Aorta (tissue), 5 donors: ENCODE measurements at regions not wholly inside any gene's neighbourhood (a gene's known extent, or its start where the extent isn't known, plus 50 kb on each side); places are given as distances from the start of the nearest gene placed in this dataset.

Experiments
- ATAC-seq: fragments of 200-7000 bp; cut with Tn5 transposase; one replicate; pipeline ENCODE4 v1.9.1; 2022; ENCODE audit warnings: moderate library complexity; ENCODE audit not compliant: low FRiP score
- DNase-seq, 2 donors: peaks; one replicate each; pipeline ENCODE4 v3.0.0-alpha.2; 2020
- H3K27ac ChIP-seq, 2 donors: one replicate each; pipeline ENCODE4 v1.5.1; 2013; ENCODE audit warnings: low read length in 2 of 2, mild to moderate bottlenecking in 2 of 2, moderate library complexity in 2 of 2, control low read depth in 1 of 2, inconsistent platforms in 1 of 2, low read depth in 1 of 2
- H3K27me3 ChIP-seq, 2 donors: one replicate each; pipeline ENCODE4 v1.6.1; 2013; ENCODE audit warnings: control low read depth in 1 of 2, low read length in 1 of 2, mild to moderate bottlenecking in 1 of 2, moderate library complexity in 1 of 2; ENCODE audit not compliant: insufficient read depth in 2 of 2, control insufficient read depth in 1 of 2
- H3K36me3 ChIP-seq, 2 donors: one replicate each; pipeline ENCODE4 v1.6.1; 2013; ENCODE audit warnings: control low read depth in 1 of 2, low read length in 1 of 2, mild to moderate bottlenecking in 1 of 2; ENCODE audit not compliant: insufficient read depth in 2 of 2, control insufficient read depth in 1 of 2
- H3K4me1 ChIP-seq, 2 donors: one replicate each; pipeline ENCODE4 v1.6.1; 2013; ENCODE audit warnings: low read length in 2 of 2, control low read depth in 1 of 2, mild to moderate bottlenecking in 1 of 2, moderate library complexity in 1 of 2; ENCODE audit not compliant: insufficient read depth in 2 of 2, control insufficient read depth in 1 of 2
- H3K4me3 ChIP-seq, 2 donors: one replicate each; pipeline ENCODE4 v1.5.1; 2013; ENCODE audit warnings: low read length in 2 of 2, control low read depth in 1 of 2, mild to moderate bottlenecking in 1 of 2
- H3K9me3 ChIP-seq: one replicate; pipeline ENCODE4 v1.6.1; 2013; ENCODE audit warnings: mild to moderate bottlenecking, low read length; ENCODE audit not compliant: control insufficient read depth
- whole genome bisulfite sequencing, 2 donors: extraction: QIAGEN DNeasy Blood & Tissue Kit; methylation state at CpG; one replicate each; pipeline ENCODE4 v1.1.7; 2013; 5-methylcytosine and 5-hydroxymethylcytosine counted together
- intact Hi-C, 2 donors: fragments of 100-400 bp; cut with DNase I; formaldehyde crosslinking; loops; one replicate each; pipeline versions ENCODE4 v1.14.2 to v1.15.0; 2022
- donor health status: healthy with polysubstance abuse.
- donor health status: Bipolar disorder and iron deficiency.
- donor health status: DM: no; HTN: no; CAD: no.
- donor health status: DM: no; HTN: no; CAD: no.
- donor health status: DM: yes; HTN: yes; CAD: no.

DNA sequence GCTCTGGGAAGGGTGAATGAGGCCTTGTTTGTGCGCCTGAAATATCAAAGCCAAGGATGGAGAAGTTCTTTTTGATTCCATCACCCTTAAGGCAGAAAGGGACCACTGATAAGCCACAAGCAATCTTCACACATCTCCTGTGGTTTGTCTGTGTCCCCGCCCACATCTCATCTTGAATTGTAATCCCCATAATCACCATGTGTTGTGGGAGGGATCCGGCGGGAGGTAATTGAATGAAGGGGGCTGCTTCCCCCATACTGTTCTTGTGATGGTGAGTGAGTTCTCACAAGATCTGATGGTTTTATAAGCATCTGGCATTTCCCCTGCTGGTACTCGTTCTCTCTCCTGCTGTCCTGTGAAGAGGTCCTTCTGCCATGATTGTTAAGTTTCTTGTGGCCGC, 329.6 kb upstream of the RGMA start:
- no peak for ATAC-seq
- 95 to 96% methylated on average over 6 of the region's 6 CpGs for WGBS, 2 donors

DNA sequence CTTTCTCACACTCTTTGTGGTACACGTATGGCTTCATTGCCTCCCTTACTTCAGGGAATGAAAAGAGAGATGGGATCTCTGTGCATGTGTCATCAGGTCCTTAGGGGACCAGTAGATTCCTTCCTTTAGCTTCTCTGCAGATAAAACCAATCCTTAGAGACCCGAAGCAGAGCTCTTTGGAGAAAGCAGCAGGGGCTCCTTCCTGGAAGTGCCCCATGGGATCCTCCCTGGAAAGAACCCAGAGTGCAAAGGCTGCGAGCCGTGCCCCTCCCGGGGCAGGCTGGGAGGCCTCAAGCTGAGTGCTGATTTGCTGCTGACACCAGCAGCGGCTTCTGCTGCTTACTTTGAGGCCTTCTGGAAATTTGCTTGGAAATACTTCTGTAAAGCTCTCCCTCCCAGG, 328.6 kb upstream of the RGMA start:
- WGBS, 2 donors: 43 to 44% methylated on average over 6 of the region's 6 CpGs
- H3K4me3 ChIP-seq: no peak overlapping the region
- no peaks in the 10 kb centered on the region for H3K9me3 ChIP-seq
- DNase-seq: no peak
- ATAC-seq: no peak
- no peak overlapping the region for H3K27ac ChIP-seq
- H3K27me3 ChIP-seq: no peaks in the 10 kb centered on the region
- H3K36me3 ChIP-seq: no peaks in the 10 kb centered on the region
- intact Hi-C loops: no loop called here
- no peaks in the 10 kb centered on the region for H3K4me1 ChIP-seq

More for the DNA sequence above, 329.6 kb upstream of the RGMA start:
- H3K27me3 ChIP-seq: no peaks in the 10 kb centered on the region
- H3K36me3 ChIP-seq: no peaks in the 10 kb centered on the region
- no peaks in the 10 kb centered on the region for H3K4me1 ChIP-seq
- DNase-seq: no peak
- intact Hi-C loops: no loop called here
- H3K27ac ChIP-seq: no peak overlapping the region
- H3K9me3 ChIP-seq: no peaks in the 10 kb centered on the region
- H3K4me3 ChIP-seq: no peak overlapping the region

DNA sequence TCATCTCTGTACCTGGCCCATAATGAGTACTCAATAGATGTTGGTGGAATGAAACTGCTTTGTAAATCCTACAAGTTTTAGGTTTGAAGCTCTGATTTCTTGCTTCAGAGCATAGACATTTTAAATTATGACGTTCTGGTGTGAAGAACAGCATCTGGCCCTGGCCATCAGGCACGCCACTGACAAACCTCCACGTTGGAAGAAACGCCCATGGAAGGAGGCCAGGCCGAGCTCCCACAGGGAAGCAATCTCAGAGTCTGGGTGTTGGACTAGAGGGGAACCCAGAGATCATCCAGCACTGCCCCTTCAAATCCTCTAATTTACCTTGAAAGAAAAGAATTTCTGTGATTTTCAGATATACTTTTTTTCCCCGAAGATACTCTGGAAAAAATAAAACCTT, 328.1 kb upstream of the RGMA start:
- DNase-seq (no peak), ATAC-seq (no peak)
- no peaks in the 10 kb centered on the region for H3K4me1 ChIP-seq
- H3K27ac ChIP-seq: no peak overlapping the region
- H3K4me3 ChIP-seq: no peak overlapping the region
- intact Hi-C loops: no loop called here
- H3K36me3 ChIP-seq: no peaks in the 10 kb centered on the region
- H3K27me3 ChIP-seq: no peaks in the 10 kb centered on the region
- no peaks in the 10 kb centered on the region for H3K9me3 ChIP-seq
- WGBS, 2 donors: 78 to 82% methylated on average over 6 of the region's 6 CpGs

DNA sequence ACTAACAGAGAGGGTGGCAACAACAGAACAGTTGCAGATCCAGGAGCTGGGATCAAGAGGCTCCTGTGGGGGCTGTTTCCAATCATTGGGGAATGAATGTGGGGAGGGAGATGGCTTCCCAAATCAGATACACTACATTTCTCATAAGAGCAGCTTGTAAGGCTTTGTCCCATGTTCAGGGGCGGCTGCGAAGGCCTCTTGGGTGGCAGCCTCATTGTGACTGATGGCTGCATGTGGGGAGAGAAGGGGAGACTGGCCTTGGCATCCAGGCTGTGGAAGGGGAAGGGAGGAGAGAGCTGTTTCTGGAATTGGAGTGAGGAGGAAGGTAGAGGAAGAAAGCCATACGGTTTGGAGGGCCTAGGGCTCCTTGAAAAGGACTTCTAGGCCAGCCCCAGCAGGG, 326.6 kb upstream of the RGMA start:
- Histone ChIP-seq H3K4me1 (no peaks in the 10 kb centered on the region), H3K9me3 (no peaks in the 10 kb centered on the region), H3K4me3 (no peak overlapping the region), H3K27ac (no peak overlapping the region), H3K27me3 (no peaks in the 10 kb centered on the region), H3K36me3 (no peaks in the 10 kb centered on the region)
- WGBS, 2 donors: 92 to 98% methylated on average over 3 of the region's 3 CpGs
- DNase-seq (no peak), ATAC-seq (no peak)
- intact Hi-C loops: no loop called here

DNA sequence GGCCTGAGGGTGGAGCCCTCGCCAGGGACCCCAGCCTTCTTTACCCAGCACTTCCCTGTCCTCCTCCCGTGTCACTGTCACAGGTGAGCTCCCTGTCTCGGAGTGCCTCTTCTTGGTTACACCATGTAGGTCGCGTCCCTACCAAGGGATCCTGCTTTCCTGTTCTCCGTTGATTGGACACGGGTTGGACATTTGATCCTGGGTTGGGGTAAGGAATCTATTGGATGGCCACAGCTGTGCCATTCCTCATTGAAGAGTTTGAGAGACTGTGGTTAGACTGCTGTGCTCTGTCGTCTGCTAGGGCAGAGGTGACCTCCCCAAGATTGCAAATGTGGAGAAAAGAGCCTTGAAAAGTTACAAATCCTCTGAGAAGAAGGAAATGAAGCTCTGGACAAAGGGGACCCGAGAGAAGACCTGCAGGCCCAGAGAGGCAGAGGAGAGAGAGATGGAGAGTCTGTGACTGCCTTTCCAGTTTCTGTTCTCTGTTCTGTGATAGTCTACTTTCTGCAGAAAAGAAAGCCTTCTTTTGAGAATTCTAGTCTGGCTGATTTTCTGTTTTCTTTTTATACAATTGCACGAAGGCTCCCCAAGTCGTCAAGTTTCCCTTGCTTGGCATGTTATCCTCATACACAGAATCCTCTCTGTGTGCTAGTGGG, 325.7 kb upstream of the RGMA start:
- ATAC-seq: no peak
- intact Hi-C loops: no loop called here
- 82 to 86% methylated on average over 11 of the region's 11 CpGs for WGBS, 2 donors

DNA sequence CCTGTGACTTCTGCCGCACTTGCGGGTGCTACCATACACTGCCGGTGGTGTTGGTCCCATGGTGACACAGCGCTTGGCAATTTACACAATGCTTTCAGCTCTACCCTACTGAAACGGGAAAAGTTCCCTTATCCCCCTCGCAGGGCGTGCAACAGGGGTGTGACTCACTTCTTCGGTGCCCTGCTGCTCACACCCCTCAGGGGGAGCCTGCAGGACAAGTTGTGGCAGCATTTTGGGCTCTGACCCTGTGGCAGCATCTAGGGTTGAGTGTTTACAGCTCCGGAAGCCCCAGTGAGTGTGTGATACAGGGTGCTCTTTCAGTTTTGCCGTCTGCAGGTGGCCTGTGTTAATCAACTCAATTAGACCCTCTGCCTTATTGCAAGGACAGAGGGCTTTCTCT, 324.7 kb upstream of the RGMA start:
- intact Hi-C loops: no loop called here

More for the DNA sequence above, 325.7 kb upstream of the RGMA start:
- Histone ChIP-seq H3K4me1 (no peaks in the 10 kb centered on the region), H3K27ac (no peak overlapping the region), H3K4me3 (no peak overlapping the region), H3K9me3 (no peaks in the 10 kb centered on the region), H3K27me3 (no peaks in the 10 kb centered on the region), H3K36me3 (no peaks in the 10 kb centered on the region)
- no peak for DNase-seq

DNA sequence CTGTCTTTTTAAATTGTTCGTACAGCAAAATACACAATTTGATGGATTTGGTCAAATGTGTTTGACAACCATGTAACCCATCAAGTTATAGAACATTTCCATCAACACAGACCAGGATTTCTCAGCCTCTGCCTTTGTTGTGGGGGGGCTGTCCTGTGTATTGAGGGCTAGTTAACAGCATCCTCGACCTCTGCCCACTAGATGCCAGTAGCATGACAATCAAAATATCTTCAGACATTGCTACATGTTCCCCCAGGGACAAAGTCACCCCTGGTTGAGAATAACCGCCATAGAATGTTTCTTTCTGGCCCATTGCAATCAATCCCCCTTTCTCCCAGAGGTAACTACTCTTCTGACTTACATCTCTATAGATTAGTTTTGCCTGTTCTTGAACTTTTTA, 310.1 kb upstream of the RGMA start:
- no peaks in the 10 kb centered on the region for H3K27me3 ChIP-seq
- intact Hi-C loops: no loop called here
- 64 to 70% methylated on average over 3 of the region's 3 CpGs for WGBS, 2 donors

More for the DNA sequence above, 324.7 kb upstream of the RGMA start:
- Histone ChIP-seq H3K4me1 (no peaks in the 10 kb centered on the region), H3K9me3 (no peaks in the 10 kb centered on the region), H3K4me3 (no peak overlapping the region), H3K36me3 (no peaks in the 10 kb centered on the region), H3K27me3 (no peaks in the 10 kb centered on the region), H3K27ac (no peak overlapping the region)
- DNase-seq: no peak
- ATAC-seq: peak; percentile 15
- 91 to 92% methylated on average over 10 of the region's 10 CpGs for WGBS, 2 donors

DNA sequence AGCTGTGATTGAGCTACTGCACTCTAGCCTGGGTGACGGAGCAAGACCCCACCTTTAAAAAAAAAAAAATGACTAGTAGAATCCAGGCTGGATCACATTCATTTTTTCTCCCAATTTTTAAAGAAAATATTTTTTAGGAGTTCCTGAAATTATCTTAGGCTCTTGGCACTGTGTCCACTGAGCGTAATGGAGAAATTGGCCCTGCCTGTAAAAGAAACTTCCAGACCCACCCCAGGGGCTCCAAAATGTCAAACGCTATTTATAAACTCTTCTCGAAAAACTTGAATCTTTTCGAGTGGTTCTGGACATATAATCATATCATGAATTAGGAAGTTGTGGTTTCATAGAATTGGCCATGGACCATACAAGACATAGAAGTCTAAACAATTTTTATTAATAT, 300.2 kb upstream of the RGMA start:
- Histone ChIP-seq H3K4me3 (no peak overlapping the region), H3K4me1 (no peaks in the 10 kb centered on the region), H3K27ac (no peak overlapping the region), H3K27me3 (no peaks in the 10 kb centered on the region), H3K9me3 (no peaks in the 10 kb centered on the region), H3K36me3 (no peaks in the 10 kb centered on the region)
- ATAC-seq (no peak), DNase-seq (no peak)
- intact Hi-C loops: no loop called here
- 18 to 20% methylated on average over 5 of the region's 5 CpGs for WGBS, 2 donors

More for the DNA sequence above, 310.1 kb upstream of the RGMA start:
- H3K4me1 ChIP-seq: no peaks in the 10 kb centered on the region
- no peak for ATAC-seq
- no peak overlapping the region for H3K4me3 ChIP-seq
- no peaks in the 10 kb centered on the region for H3K9me3 ChIP-seq
- H3K27ac ChIP-seq: no peak overlapping the region
- no peak for DNase-seq
- H3K36me3 ChIP-seq: no peaks in the 10 kb centered on the region

DNA sequence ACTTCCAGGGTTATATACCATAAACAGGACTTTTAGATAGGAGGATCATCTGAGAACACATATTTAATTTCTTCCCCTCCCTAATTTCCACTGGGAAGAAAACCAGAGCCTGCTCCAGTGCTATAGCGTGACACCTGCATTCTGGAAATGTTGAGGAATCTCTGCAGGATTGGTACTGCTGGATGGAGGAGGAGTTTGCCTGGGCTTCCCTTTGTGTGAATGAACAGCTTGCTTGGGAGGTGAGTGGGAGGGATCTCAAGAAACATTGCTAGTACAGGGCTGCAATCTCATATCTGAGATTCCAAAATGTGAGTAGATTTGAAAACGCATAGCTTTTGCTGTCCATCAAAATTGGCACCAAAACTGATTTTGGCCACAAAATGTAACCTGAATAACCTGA, 295.9 kb upstream of the RGMA start:
- Histone ChIP-seq H3K9me3 (no peaks in the 10 kb centered on the region), H3K4me3 (no peak overlapping the region), H3K27ac (no peak overlapping the region), H3K36me3 (no peaks in the 10 kb centered on the region), H3K27me3 (no peaks in the 10 kb centered on the region), H3K4me1 (no peaks in the 10 kb centered on the region)
- no peak for ATAC-seq
- DNase-seq: no peak
- intact Hi-C loops: no loop called here
- 77 to 79% methylated on average over 2 of the region's 2 CpGs for WGBS, 2 donors
